ENCODE measurements at regions not wholly inside any gene's neighbourhood (a gene's known extent, or its start where the extent isn't known, plus 50 kb on each side); places are given as distances from the start of the nearest gene placed in this dataset.

DNA sequence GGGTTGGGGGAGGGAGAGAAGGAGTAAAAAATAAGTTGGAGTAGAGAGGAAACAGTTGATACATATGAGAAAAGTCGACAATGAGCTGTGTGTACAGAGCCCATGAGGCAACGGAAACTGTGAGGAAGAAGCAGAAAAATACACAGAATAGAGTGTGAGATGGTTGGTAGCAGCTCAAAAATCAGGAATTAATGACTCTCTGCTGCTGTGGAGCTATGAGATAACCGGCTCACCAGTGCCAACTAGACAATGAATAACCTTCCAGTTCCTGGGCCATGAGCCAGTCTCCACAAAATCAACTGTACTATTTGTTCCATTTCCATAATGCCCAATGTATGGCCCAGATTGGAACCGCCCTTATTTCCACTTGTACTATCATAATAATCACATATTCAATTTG, 53.1 kb upstream of the NREP start:
- TF ChIP-seq, protein P1, sequence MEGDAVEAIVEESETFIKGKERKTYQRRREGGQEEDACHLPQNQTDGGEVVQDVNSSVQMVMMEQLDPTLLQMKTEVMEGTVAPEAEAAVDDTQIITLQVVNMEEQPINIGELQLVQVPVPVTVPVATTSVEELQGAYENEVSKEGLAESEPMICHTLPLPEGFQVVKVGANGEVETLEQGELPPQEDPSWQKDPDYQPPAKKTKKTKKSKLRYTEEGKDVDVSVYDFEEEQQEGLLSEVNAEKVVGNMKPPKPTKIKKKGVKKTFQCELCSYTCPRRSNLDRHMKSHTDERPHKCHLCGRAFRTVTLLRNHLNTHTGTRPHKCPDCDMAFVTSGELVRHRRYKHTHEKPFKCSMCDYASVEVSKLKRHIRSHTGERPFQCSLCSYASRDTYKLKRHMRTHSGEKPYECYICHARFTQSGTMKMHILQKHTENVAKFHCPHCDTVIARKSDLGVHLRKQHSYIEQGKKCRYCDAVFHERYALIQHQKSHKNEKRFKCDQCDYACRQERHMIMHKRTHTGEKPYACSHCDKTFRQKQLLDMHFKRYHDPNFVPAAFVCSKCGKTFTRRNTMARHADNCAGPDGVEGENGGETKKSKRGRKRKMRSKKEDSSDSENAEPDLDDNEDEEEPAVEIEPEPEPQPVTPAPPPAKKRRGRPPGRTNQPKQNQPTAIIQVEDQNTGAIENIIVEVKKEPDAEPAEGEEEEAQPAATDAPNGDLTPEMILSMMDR (IDR thresholded peaks at IDR 0.05; ENCODE audit: low read depth, low read length): no peak
- no peak overlapping the region for H3K4me3 ChIP-seq (replicated peaks in 1 of 2; ENCODE audit: low read depth in 2 of 2, low read length in 2 of 2)
- DNase-seq (ENCODE audit: low read depth in 2 of 2): peak in 1 of 2 donors; percentile 8

All from cardiac fibroblast (primary cell).